NCI-H524 treated with DMSO at 0.1 percent for 48 hours (cell line): ENCODE measurements at regions not wholly inside any gene's neighbourhood (a gene's known extent, or its start where the extent isn't known, plus 50 kb on each side); places are given as distances from the start of the nearest gene placed in this dataset.

Experiments used
- DNase-seq: peaks from one replicate; lab custom pipeline; 2025; lab: John Stamatoyannopoulos, UW

DNA sequence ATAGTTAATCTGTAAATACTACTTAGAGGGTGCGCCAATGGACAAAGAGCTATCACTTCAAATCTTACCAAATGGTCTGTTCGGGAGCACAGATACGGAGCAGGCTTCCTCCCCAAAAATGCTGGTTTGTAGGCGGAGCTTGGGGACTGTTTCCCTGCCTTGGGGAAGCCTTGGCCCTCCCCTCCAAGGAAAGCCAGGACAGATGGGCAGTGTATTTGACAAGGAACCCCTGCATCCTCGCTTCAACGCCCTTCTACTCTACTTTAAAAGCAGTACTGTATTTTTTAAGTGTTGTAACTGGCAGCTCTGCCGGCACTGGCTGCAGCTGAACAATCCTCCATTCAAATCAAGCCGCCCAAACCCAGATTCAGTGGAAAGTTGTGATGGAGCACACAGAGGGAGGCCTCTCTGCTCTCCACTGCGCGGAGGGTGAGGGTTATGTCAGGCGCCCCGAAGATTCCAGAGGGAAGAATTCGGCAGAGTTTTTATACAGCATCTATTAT, 83.1 kb upstream of the FNDC3B start:
- peak; percentile 75 for DNase-seq

- DNase-seq, result no peak
Measured at GRCh38 chr3:171956705-171957104, 82.7 kb upstream of the FNDC3B start.

GRCh38 chr3:171959532-171960089, 79.8 kb upstream of the FNDC3B start:
- DNase-seq, result no peak

- no peak for DNase-seq
Measured at GRCh38 chr3:171960159-171960558, 79.2 kb upstream of the FNDC3B start.

- DNase-seq, result no peak
Measured at GRCh38 chr3:171962137-171962720, 77.1 kb upstream of the FNDC3B start.

DNA sequence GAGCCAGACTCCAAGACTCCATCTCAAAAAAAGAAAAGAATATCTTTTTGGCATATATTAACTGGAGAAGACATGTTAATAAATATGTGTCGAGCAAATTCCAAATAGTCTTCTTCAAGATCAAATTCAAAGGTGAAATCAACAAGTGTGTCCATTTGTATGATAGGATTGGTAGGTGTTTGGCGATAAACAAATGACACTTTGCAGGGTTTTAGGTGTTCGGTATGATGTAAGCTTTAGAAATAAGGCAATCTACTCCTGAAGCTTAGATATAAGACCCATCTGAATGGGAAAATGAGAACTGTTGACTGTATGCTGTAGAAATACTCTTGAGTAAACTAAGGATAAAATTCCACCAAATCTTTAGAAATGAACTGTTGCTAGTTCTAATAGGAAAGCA, 75.8 kb upstream of the FNDC3B start:
- no peak for DNase-seq

- DNase-seq, result no peak
Measured at GRCh38 chr3:171965067-171965712, 74.2 kb upstream of the FNDC3B start.

DNA sequence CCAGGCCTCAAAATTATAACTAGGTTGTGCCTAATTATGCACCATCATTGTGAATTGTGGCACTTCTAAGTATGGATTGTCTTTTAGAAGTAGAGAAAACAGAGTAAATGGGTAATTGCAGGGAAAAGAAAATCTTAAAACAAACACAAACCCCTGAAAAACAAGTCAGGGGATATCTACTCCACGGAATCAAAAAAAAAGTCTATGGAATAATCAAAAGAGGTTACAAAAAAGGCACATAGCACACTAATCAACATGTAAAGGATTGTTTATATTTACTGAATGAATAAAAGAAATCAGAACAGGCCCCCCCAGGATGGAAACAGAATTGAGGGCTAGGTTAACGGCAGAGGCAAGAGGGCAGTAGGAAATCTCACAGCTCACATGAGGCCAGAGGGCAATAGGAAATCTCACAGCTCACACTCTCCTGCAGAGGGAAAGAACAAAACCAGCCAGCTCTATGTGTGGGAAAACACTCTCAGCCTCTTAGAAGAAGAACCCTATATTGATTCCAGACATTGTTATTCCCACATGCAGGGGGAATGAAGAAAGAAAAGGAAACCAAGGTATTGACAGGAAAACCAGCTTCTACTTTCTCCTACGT, 72.7 kb upstream of the FNDC3B start:
- DNase-seq, result no peak

- no peak for DNase-seq
Measured at GRCh38 chr3:171967137-171967783, 72.1 kb upstream of the FNDC3B start.

GRCh38 chr3:171967932-171968678, 71.3 kb upstream of the FNDC3B start:
- DNase-seq, result no peak

DNA sequence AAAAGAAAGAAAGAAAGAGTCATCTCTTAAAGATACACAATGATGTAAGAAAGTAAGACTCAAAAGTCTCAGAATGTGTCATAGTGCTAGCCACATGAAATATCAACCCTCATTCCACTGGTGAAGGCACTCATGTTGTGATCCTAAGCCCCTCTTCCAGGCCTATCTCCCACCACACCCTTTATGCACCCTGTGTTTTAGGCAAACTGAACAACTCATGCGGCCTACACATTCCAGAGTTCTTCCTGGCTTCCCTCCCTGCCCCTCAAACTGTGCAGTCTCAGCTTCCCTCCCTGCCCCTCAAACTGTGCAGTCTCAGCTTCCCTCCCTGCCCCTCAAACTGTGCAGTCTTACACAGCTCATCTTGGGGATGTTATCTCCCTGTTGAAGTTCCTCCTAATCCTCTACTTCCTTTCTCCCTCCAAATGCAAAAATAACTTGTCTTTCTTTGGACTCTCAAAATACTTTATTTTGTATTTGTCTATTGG, 69.0 kb upstream of the FNDC3B start:
- no peak for DNase-seq

- no peak for DNase-seq
Measured at GRCh38 chr3:171971919-171972514, 67.4 kb upstream of the FNDC3B start.

DNA sequence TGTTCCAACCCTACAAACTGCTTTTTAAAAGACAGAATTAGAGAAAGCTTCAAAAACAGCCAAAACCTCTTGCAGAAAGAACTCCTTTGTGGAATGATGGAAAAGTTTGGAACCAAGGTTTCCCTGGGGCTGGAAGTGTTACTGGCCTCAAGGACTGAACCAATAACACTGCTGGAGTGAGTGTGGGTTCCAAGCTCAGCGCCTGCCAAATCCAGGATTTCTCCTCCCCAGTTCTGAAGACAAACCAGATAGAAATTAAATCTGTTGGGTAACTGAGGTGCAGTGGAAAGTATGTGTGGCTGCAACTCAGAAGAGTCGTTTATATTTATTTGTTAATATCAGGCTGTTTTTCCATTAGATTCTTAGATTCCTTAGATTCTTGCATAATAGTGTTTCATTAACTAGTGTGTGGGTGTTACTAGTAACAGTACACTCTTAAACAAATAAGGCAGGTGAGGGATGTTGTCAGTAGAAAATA, 66.5 kb upstream of the FNDC3B start:
- DNase-seq, result no peak

DNA sequence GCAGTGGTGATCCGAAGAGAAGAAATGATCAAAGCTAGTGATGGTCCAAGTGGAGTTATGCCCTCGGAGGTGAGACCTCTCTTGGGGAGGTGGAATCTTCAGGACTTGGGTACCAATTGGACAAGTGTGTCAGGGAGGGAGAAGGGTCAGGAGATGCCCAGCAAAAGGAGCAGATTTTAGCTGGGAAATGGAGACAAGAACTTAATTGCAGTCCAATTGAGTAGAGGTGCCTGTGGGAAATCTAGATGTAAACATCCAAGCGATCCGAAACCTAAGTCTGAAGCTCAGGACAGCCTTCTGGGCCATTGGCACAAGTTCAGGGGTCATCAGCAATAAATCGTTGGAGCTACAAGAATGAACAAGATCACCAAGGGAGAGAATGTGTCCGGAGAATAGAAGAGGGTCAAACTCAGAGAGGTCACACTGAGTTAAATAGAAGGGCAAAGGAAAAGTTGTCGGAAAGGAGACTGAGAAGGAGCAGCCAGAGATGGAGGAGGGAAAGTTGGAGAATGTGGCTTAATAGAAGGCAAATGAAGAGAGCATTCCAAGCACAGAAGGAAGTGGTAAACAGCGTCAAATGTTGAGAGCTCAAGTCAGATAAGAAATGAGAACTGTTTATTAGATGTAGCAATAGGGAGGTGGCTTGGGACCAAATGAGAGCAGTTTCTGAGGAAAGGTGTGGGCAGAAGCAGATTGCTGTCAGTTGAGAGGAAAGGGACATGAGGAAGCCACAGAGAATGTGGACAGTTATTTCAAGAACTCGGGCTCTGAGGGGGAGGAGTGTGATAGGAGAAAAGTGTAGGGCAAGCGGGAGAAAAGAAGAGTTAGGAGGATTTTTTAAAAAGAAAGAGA, 64.2 kb upstream of the FNDC3B start:
- DNase-seq, result no peak

GRCh38 chr3:171976526-171976925, 62.9 kb upstream of the FNDC3B start:
- DNase-seq, result no peak

- DNase-seq, result no peak
Measured at GRCh38 chr3:171977441-171977840, 61.9 kb upstream of the FNDC3B start.

- DNase-seq, result no peak
Measured at GRCh38 chr3:171977860-171978259, 61.5 kb upstream of the FNDC3B start.

DNA sequence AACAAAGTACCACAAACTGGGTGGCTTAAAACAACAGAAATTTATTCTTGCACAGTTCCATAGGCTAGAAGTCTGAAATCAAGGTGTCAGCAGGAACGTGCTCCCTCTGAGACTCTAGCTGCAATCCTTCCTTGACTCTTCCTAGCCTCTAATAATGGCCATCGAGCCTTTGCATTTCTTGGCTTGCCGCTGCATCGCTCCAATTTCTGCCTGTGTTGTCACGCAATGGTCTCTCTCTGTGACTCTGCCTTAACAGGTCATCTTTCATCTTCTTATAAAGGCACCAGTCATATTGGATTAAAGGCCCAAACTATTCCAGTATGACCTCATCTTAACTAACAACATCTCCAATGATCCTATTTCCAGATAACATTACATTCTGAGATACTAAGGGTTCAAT, 61.0 kb upstream of the FNDC3B start:
- DNase-seq, result no peak

- no peak for DNase-seq
Measured at GRCh38 chr3:171979081-171979480, 60.3 kb upstream of the FNDC3B start.

DNA sequence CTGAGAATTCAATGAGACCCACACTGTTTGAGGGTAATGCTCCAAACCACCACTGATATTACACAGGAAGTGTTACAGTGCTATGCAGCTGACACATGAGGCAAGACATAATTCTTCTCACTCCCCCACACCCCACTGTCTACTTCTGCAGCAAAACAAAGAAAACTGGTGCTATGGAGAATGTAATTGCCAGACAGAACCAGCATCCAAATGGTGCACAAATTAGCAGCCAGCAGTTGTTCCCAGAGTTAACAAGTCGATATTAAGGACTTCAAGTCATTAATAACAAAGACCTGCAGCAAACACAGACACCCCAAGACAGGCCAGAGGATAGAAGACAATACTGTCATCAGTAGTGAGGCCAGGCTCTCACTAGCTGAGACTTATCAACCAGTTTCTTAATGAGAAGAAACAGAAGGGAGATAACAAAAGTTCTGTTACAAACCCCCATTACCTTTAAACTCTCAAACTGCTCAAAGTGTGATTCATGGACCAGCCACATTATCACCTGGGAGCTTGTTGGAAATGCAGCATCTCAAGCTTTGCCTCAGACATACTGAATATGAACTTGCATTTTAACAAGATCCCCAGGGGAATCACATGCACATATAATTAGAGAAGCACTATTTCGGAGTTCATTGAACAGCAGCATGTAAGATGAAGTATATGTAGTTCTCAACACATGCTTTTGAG, 58.7 kb upstream of the FNDC3B start:
- no peak for DNase-seq
